ENCODE measurements at regions not wholly inside any gene's neighbourhood (a gene's known extent, or its start where the extent isn't known, plus 50 kb on each side); places are given as distances from the start of the nearest gene placed in this dataset.

- TF ChIP-seq POLR2AphosphoS5 (IDR thresholded peaks at IDR 0.05; ENCODE audit: low read depth, low read length) = no peak
- TF ChIP-seq POLR2A (IDR thresholded peaks at IDR 0.05; ENCODE audit: low read depth, low read length) = no peak
- no peak for TF ChIP-seq TAF1 (IDR thresholded peaks at IDR 0.05; ENCODE audit: low read depth, low read length)
These were observed 805.6 kb downstream of the BRINP1 start for GRCh38 chr9:118563677-118564076.

Data from GM12891 (cell line).